A673 (cell line): ENCODE measurements at regions not wholly inside any gene's neighbourhood (a gene's known extent, or its start where the extent isn't known, plus 50 kb on each side); places are given as distances from the start of the nearest gene placed in this dataset.

Experiments
- EZH2 ChIP-seq: fragments of 200-600 bp; sonication (generic); IDR thresholded peaks from 2 replicates; pipeline ENCODE4 v1.6.1; 2017; ENCODE audit warnings: borderline replicate concordance, low read depth, mild to moderate bottlenecking, mixed read lengths, antibody characterized with exemption, low read length; ENCODE audit not compliant: poor library complexity, severe bottlenecking
- TF ChIP-seq, protein P1 (sequence below): fragments of 300-800, 200-600 bp; sonication (generic); conservative IDR thresholded peaks from 2 replicates; pipeline ENCODE4 v1.5.1; 2017; ENCODE audit warnings: low read depth, mild to moderate bottlenecking, antibody characterized with exemption, low read length, moderate library complexity, mixed read lengths

GRCh38 chr14:100641274-100641860 is 54.1 kb upstream of the BEGAIN start:
- TF ChIP-seq, protein P1, sequence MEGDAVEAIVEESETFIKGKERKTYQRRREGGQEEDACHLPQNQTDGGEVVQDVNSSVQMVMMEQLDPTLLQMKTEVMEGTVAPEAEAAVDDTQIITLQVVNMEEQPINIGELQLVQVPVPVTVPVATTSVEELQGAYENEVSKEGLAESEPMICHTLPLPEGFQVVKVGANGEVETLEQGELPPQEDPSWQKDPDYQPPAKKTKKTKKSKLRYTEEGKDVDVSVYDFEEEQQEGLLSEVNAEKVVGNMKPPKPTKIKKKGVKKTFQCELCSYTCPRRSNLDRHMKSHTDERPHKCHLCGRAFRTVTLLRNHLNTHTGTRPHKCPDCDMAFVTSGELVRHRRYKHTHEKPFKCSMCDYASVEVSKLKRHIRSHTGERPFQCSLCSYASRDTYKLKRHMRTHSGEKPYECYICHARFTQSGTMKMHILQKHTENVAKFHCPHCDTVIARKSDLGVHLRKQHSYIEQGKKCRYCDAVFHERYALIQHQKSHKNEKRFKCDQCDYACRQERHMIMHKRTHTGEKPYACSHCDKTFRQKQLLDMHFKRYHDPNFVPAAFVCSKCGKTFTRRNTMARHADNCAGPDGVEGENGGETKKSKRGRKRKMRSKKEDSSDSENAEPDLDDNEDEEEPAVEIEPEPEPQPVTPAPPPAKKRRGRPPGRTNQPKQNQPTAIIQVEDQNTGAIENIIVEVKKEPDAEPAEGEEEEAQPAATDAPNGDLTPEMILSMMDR = no peak
- TF ChIP-seq EZH2 = no peak
